NCI-H1105 (cell line): ENCODE measurements at regions not wholly inside any gene's neighbourhood (a gene's known extent, or its start where the extent isn't known, plus 50 kb on each side); places are given as distances from the start of the nearest gene placed in this dataset.

Source experiments
- DNase-seq: peaks from one replicate; lab custom pipeline; 2025; lab: John Stamatoyannopoulos, UW

GRCh38 chr2:228707846-228708245 lies 526.4 kb upstream of the SPHKAP start:
- no peak for DNase-seq

- no peak for DNase-seq
Measured at GRCh38 chr2:228705318-228705717, 523.8 kb upstream of the SPHKAP start.

GRCh38 chr2:228703152-228703551 lies 521.7 kb upstream of the SPHKAP start:
- no peak for DNase-seq

DNA sequence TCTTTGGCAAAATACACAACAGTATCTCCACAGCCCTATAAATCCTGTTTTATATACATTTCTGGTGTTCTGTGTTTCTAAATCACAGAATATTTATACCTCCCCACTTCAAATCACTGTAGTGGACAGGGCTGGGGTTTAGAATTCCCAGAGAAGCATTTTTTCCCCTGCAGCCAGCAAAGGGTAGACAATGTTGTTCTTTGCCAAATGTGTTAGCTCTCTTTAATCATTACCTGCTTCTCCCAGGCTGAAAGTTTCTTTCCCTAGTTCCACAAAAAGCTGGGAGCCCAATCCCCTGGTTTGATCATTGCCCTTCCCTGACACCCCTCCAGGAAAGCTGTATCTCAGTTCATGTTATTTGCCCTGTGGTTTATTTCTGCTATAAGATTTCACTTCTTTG lies 520.0 kb upstream of the SPHKAP start:
- DNase-seq, result no peak

DNA sequence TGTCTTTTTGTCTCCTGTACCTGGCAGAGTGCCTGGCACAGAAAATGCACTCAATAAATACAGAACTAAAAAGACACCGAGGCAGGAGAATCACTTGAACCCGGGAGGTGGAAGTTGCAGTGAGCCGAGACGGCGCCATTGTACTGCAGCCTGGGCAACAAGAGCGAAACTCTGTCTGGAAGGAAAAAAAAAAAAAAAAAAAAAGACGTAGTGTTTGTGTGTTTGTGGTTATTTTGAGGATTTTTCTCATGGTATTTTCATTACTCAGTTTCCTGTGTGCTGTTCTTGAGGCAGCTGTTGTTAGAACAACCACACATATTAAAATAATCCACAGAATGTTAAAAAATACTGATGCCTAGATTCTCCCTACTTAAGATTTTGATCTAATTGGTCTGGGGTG lies 519.2 kb upstream of the SPHKAP start:
- DNase-seq, result no peak

- no peak for DNase-seq
Measured at GRCh38 chr2:228699888-228700287, 518.4 kb upstream of the SPHKAP start.

DNA sequence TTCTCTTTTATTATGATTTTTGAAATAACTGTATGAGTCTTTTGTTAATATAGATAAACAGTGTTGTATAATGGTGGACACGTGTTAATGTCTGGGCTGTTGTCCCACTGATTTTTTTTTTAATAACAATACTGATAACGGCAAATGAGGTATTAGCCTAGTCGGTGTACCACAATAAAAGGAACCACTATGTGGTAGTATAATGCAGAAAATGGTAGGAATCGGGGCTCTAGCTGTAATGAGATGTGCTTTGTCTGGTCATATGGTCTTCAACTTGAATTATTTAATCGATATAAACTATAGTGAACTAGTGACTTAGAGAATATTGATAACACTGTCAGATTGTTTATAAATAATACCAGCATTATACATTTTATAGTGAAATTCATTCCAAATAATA lies 517.9 kb upstream of the SPHKAP start:
- no peak for DNase-seq

GRCh38 chr2:228698963-228699362 lies 517.5 kb upstream of the SPHKAP start:
- no peak for DNase-seq

GRCh38 chr2:228697456-228697855 lies 516.0 kb upstream of the SPHKAP start:
- DNase-seq, result no peak

DNA sequence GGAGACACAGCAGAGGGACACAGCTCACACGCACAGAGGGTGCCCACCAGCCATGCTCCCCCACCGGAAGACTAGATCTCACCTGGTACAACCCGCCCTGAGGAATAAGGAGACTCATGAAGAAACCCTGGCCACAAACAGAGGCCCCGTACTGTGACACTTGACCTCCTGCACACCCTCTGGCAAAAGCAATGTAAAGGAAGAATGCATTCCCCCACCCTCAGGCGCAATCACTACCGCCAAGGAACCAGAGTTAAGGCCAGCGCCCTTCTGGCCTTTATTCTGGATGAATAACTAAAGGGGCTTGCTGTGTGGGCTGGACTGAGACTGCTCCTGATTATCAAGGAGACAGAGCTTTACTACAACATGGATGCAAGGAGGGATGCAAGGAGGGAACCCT lies 509.2 kb upstream of the SPHKAP start:
- no peak for DNase-seq

DNA sequence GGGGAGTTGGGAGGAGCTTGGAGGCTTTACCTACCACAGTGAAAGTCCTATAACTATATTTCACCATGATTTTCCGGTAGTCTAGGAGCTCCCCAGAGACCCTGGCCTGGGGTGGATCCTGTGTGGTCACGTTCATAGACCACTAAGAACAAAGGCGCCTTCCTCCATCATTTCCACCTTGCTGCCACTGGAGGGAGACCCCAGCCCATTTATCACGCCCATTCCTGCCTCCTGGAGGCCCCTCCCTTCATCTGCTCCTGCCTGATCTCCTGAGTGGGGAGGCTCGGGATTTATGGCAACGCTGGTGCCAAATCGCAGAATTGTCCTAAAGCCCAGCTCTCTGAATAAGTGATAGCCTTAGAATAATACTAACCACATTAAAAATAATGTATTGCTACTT lies 507.6 kb upstream of the SPHKAP start:
- peak; percentile 44 for DNase-seq

DNA sequence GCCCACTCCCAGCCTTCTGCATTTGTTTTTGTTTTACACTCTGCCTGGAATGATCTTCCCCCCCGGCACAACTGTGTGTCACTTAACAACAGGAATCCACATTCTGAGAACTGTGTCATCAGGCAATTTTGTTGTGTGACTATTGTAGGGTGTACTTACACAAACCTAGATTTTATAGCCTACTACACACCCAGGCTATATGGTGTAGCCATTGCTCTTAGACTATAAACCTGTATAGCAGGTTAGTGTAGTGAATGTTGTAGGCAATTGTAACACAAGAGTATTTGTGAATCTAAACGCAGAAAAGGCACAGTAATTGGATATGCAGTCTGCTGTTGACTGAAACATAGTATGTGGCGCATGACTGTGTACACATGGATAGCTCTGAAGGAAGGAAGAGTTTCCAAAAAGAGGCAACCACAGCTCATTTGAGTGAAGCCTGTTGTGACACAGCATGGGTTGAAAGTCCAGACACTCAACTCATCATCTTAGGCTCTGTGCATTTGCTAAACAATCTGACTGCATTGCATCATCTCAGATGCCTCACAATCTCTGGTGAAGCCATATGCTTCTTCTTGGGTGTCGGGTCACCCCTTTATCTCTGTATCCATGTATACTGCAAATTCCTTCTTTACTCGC lies 506.6 kb upstream of the SPHKAP start:
- DNase-seq, result no peak

DNA sequence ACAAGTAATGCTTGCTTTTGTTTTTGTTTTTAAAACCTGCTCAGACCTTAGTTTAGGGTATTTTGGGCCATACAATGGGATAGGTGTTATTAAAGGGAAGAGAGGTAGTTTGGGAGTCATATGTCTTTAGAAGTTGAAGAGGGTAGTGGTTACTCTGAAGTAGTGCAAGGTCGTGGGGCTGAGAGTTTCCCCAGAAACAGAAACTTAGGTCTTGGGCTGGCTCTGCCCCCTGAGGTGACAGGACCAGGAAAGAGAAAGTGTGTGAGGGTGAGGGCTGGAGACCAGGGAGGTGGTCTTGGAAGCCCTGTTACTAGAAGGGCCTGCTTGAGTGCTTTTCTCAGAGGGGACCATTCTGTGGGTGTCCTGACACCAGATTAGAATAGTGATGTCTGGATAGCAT lies 500.5 kb upstream of the SPHKAP start:
- DNase-seq, result no peak

DNA sequence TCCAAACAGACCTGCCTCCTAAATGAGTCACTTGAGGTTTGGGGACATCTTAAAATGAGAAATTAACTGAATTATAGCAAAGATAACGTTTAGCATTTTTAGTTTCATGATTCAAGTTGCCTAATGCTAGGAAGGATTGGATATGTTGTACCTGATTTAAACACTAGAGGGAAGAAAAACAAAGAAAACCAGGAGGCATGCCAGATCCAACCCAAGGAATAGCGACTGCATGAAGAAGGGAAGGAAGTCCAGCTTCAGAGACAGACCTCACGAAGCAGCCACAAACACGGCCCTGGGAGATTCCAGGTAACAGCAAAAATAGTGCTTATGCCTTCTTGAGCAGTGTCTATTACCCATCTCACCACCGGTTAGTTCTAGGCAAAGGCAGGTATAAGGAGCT lies 499.9 kb upstream of the SPHKAP start:
- DNase-seq, result no peak

GRCh38 chr2:228678110-228678509 lies 496.6 kb upstream of the SPHKAP start:
- DNase-seq, result no peak

DNA sequence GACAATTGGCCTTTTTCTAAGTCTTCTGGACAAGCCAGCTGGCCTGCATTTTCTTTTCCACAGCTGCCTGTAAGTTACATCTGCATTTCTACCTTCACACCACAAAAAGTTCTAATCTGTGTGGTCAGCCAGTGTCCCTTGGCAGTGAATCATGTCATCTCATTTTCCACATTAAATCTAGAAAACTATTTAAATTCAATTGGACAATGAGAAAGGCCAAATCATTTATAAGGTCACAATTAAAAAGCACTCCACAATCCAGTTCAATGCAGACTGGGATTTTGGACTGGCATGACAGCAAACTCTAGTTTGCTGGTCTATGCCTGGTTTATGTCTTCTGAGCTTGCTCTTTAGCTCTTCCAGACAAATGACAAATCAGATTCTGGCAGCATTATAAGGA lies 494.2 kb upstream of the SPHKAP start:
- DNase-seq, result no peak

DNA sequence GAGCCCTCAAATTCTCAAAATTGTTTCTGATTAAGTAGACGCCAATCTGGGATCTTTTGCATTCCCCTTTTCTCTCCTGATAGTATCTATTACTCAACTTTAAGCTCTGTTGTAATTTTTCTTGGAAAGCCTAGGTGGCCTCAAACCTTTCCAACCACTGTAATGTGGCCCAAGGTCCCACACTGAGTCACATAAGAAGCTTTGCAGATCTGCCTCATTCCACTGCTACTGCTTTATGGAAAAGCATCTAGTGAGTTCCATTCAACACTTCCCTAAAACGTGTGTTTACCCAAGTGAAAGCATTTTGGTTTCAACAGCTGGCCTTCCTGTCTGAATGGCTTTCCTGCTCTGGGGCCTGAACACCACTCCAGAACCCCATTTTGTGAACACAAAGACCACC lies 493.6 kb upstream of the SPHKAP start:
- DNase-seq, result no peak

DNA sequence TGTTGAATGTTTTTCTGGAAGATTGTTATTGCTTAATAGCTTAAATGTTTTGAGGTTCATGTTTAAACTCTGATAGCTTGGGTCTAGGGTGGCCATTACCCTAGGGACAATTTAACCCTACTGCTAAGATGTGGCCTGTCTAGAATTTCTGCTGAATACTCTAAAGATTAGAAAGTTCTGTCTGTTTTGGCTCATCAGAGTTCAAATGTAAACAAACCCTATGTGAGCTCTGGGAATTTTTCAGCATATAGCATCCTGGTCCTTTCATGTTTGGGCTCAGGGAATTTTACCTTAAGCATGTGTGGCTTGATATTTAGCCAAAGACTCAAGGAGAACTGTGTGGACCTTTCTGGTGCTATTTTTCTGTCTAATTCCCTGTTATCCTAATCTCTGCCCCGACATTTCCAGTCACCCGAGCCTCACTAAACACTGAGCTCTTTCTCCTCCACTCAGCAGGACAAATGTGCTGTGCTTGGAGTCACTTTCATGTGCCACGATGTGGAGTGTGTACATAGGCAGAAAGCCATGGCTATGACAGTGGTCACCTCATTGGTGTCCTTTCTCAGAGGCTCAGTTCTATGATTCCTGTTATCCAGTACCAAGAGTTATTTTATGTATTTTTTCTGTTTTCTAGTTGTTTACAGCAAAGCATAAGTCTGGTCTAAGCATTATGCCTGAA lies 492.5 kb upstream of the SPHKAP start:
- DNase-seq, result no peak

GRCh38 chr2:228669690-228670089 lies 488.2 kb upstream of the SPHKAP start:
- no peak for DNase-seq

DNA sequence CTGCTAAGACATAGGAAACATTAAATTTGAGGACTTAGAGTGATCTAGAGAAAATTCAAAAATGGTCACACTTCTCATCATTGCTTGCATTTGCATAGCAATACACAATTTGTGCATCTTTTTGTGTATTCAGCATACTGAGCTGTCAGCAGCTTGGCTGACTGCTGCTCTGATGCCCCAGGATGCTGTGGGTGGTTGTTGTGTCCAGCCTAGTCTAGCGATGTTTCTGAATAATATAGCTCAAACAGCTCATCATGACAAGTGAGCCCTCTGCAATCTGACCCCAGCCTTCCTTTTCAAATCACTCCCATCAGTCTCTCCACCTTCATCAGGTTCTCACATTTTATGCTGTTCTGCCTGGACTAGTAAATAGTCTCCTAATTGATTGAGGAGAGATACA lies 483.7 kb upstream of the SPHKAP start:
- no peak for DNase-seq

GRCh38 chr2:228658998-228659397 lies 477.5 kb upstream of the SPHKAP start:
- DNase-seq, result no peak

DNA sequence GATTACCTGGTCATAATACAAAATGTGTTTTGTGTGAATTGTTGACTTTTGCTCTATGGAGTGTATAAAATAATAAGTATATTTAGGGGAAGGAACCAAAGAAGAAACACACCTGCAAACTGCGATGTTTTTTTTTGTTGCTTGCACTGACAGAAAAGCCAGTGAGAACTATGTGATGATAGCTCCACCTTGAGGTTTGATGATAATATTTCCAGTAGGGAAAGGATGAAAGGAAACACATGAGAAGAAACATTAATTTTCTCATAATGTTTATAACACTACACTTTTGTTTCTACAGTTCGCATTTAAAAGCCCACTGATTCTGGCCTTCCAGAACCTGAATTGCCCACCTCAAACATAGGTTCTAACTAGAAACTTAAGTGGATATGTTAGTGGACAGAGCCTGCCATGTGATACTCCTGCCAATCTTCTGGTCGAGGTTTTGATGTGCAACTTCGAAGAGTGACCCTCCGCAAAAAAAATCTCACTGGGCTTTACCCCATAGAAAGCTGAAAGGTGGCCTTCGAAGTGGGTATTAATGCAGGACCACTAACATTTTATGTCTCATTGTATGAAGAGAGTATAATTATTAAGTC lies 476.4 kb upstream of the SPHKAP start:
- DNase-seq, result peak; percentile 15

DNA sequence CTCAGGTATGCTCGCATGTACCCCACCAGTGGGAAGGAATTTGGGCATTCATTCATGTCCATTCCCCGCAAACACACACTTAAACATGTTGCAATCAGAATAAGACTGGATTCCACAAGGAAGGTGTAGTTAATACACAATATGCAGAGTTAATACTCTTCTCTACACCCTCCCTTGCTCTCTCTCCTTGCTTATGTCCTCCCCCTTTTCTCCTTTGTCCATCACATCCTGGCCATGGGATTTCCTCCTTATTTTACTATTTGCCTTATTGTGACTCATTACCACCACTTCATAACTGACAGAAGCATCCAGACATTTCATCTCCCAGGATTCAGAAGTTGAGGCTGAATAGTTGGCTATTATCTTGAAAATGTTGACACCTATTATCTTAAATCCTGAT lies 473.8 kb upstream of the SPHKAP start:
- DNase-seq, result no peak

GRCh38 chr2:228654707-228655106 lies 473.2 kb upstream of the SPHKAP start:
- DNase-seq, result no peak
